HepG2 (cell line): ENCODE measurements at regions not wholly inside any gene's neighbourhood (a gene's known extent, or its start where the extent isn't known, plus 50 kb on each side); places are given as distances from the start of the nearest gene placed in this dataset.

Experiments
- ATAC-seq: fragments of 200-7000 bp; cut with Tn5 transposase; 3 replicates; pipeline ENCODE4 v1.9.1; 2020; ENCODE audit warnings: mild to moderate bottlenecking, moderate library complexity
- BruUV-seq: library from RNA; stranded (reverse); fragments of 400-500 nt; replicated peaks from 2 replicates; lab custom pipeline; 2021; lab: Mats Ljungman, UMichigan
- CTCF ChIA-PET: fragments of 300-600 bp; formaldehyde crosslinking; extraction: SDS; loops from one replicate; lab custom pipeline; 2021; ENCODE audit warnings: low total read pairs, inconsistent platforms, low intra/inter-chr PET ratio; lab: Yijun Ruan, JAX
- POLR2A ChIA-PET: fragments of 350-600 bp; sonication (Branson Sonifier 250); formaldehyde crosslinking; loops from one replicate; lab custom pipeline; 2020; ENCODE audit warnings: antibody characterized with exemption, inconsistent platforms; lab: Yijun Ruan, JAX
- DNase-seq: peaks from one replicate; pipeline ENCODE4 v3.0.0-alpha.2; 2015; ENCODE audit warnings: low spot score
- FAIRE-seq: peaks from 3 replicates; lab custom pipeline; 2011; peaks lifted over from hg19 to GRCh38; lab: Jason Lieb, UNC
- H2AFZ ChIP-seq: one replicate; pipeline ENCODE4 v1.6.1; 2011; ENCODE audit warnings: low read length, inconsistent platforms
- H3K27ac ChIP-seq: fragments of 300-600 bp; 3 replicates; pipeline ENCODE4 v1.8.0; 2011; ENCODE audit warnings: mixed run types, mild to moderate bottlenecking, mixed read lengths, low read length, inconsistent platforms; ENCODE audit not compliant: insufficient read depth; ENCODE audit errors: extremely low read length
- H3K27me3 ChIP-seq, 2 experiments: fragments of 200-600 bp in 1 of 2; 2 replicates in 1 of 2; 3 replicates in 1 of 2; pipeline versions ENCODE4 v1.6.0 to v1.8.0; 2011; ENCODE audit warnings: low read length in 2 of 2, mild to moderate bottlenecking in 2 of 2, moderate library complexity in 2 of 2, inconsistent platforms in 1 of 2; ENCODE audit not compliant: insufficient read depth in 2 of 2, control insufficient read depth in 1 of 2
- H3K36me3 ChIP-seq, 2 experiments: fragments of 200-600 bp in 1 of 2; replicated peaks in 1 of 2; 2 replicates in 1 of 2; 3 replicates in 1 of 2; pipeline versions ENCODE4 v1.5.1 to v1.8.0; 2011; ENCODE audit warnings: low read length in 2 of 2, inconsistent platforms in 1 of 2; ENCODE audit not compliant: insufficient read depth in 2 of 2, control insufficient read depth in 1 of 2
- H3K4me1 ChIP-seq: 2 replicates; pipeline ENCODE4 v1.5.1; 2012; ENCODE audit warnings: low read length, inconsistent platforms; ENCODE audit not compliant: insufficient read depth
- H3K4me2 ChIP-seq: 2 replicates; pipeline ENCODE4 v1.6.0; 2011; ENCODE audit warnings: low read depth, low read length, inconsistent platforms
- H3K4me3 ChIP-seq, 3 experiments: fragments of 200-600 bp in 1 of 3; sonication (generic), shearing (Covaris generic) in 1 of 3; replicated peaks in 1 of 3; 2 replicates each; pipeline ENCODE4 v1.5.1; 2011 to 2016; ENCODE audit warnings: low read length in 3 of 3, inconsistent platforms in 2 of 3, low read depth in 2 of 3, mild to moderate bottlenecking in 2 of 3, control low read depth in 1 of 3, mixed read lengths in 1 of 3; ENCODE audit not compliant: insufficient read depth in 1 of 3
- H3K79me2 ChIP-seq: one replicate; pipeline ENCODE4 v1.6.1; 2011; ENCODE audit warnings: low read length, inconsistent platforms; ENCODE audit not compliant: insufficient read depth
- H3K9ac ChIP-seq: 2 replicates; pipeline ENCODE4 v1.6.0; 2011; ENCODE audit warnings: mild to moderate bottlenecking, low read depth, low read length, inconsistent platforms; ENCODE audit not compliant: insufficient read depth
- H3K9me3 ChIP-seq: 2 replicates; pipeline ENCODE4 v1.5.1; 2012; ENCODE audit warnings: mild to moderate bottlenecking, low read length
- H4K20me1 ChIP-seq: 2 replicates; pipeline ENCODE4 v1.6.0; 2011; ENCODE audit warnings: inconsistent platforms, mild to moderate bottlenecking, low read length, moderate library complexity; ENCODE audit not compliant: insufficient read depth
- CTCF ChIP-seq: sonication (generic); formaldehyde crosslinking; IDR thresholded peaks from 2 replicates; pipeline ENCODE4 v1.5.0; 2020; ENCODE audit warnings: mild to moderate bottlenecking, missing genetic modification reagents, moderate library complexity
- ELF3 ChIP-seq: IDR thresholded peaks from 2 replicates; pipeline ENCODE4 v1.6.1; 2016; ENCODE audit warnings: missing genetic modification reagents, missing compliant biosample characterization
- FOSL2 ChIP-seq: sonication (generic); formaldehyde crosslinking; IDR thresholded peaks from 2 replicates; pipeline ENCODE4 v1.4.0; 2020; ENCODE audit warnings: missing genetic modification reagents
- HNF4A ChIP-seq: sonication (generic); formaldehyde crosslinking; IDR thresholded peaks from 2 replicates; pipeline ENCODE4 v1.4.0; 2020; ENCODE audit warnings: missing genetic modification reagents
- KDM6A ChIP-seq: IDR thresholded peaks from 2 replicates; pipeline ENCODE4 v1.6.1; 2016; ENCODE audit warnings: low read depth
- MAX ChIP-seq: IDR thresholded peaks from 2 replicates; pipeline ENCODE4 v1.6.1; 2012; ENCODE audit warnings: inconsistent platforms
- NR1H2 ChIP-seq: sonication (generic); formaldehyde crosslinking; IDR thresholded peaks from 2 replicates; pipeline ENCODE4 v1.8.1; 2022; ENCODE audit warnings: low read depth, missing genetic modification reagents, borderline replicate concordance
- PHF21A ChIP-seq: sonication (generic); formaldehyde crosslinking; IDR thresholded peaks from 2 replicates; pipeline ENCODE4 v1.5.0; 2020; ENCODE audit warnings: mild to moderate bottlenecking, missing genetic modification reagents
- RFXANK ChIP-seq: IDR thresholded peaks from 2 replicates; pipeline ENCODE4 v1.6.1; 2016
- SALL1 ChIP-seq: sonication (generic); formaldehyde crosslinking; IDR thresholded peaks from 2 replicates; pipeline ENCODE4 v1.8.0; 2022; ENCODE audit warnings: mild to moderate bottlenecking, missing genetic modification reagents
- STAG1 ChIP-seq: sonication (generic); formaldehyde crosslinking; IDR thresholded peaks from 2 replicates; pipeline ENCODE4 v1.4.0; 2020; ENCODE audit warnings: missing genetic modification reagents
- ZNF264 ChIP-seq: sonication (generic); formaldehyde crosslinking; IDR thresholded peaks from 2 replicates; pipeline ENCODE4 v1.4.0; 2020; ENCODE audit warnings: missing genetic modification reagents
- ZNF501 ChIP-seq: sonication (generic); formaldehyde crosslinking; IDR thresholded peaks from 2 replicates; pipeline ENCODE4 v1.5.1; 2020; ENCODE audit warnings: mild to moderate bottlenecking, moderate library complexity, missing genetic modification reagents
- ZNF562 ChIP-seq: sonication (generic); formaldehyde crosslinking; IDR thresholded peaks from 2 replicates; pipeline ENCODE4 v1.8.0; 2022; ENCODE audit warnings: missing genetic modification reagents, borderline replicate concordance
- ZNF687 ChIP-seq: sonication (generic); formaldehyde crosslinking; IDR thresholded peaks from 2 replicates; pipeline ENCODE4 v1.5.1; 2020; ENCODE audit warnings: mild to moderate bottlenecking, missing genetic modification reagents, moderate library complexity
- ZNF704 ChIP-seq: sonication (generic); formaldehyde crosslinking; IDR thresholded peaks from 2 replicates; pipeline ENCODE4 v1.8.1; 2023; ENCODE audit warnings: mild to moderate bottlenecking, inconsistent platforms, moderate library complexity, missing genetic modification reagents, borderline replicate concordance
- ZNF709 ChIP-seq: sonication (generic); formaldehyde crosslinking; IDR thresholded peaks from 2 replicates; pipeline ENCODE4 v1.5.0; 2020; ENCODE audit warnings: mild to moderate bottlenecking, missing genetic modification reagents
- ZNF773 ChIP-seq: sonication (generic); formaldehyde crosslinking; IDR thresholded peaks from 2 replicates; pipeline ENCODE4 v1.4.0; 2020; ENCODE audit warnings: missing genetic modification reagents, borderline replicate concordance
- WGBS: methylation state at CpG from one replicate; pipeline ENCODE4 v1.1.6; 2017; ENCODE audit warnings: low lambda C conversion rate; 5-methylcytosine and 5-hydroxymethylcytosine counted together
- in situ Hi-C: cut with HindIII; loops from 2 replicates; pipeline ENCODE4 v1.10.0; 2017; ENCODE audit warnings: low pct_unique_long_range_greater_than_20kb; ENCODE audit not compliant: extremely low pct_ligation_motif_present
- intact Hi-C: fragments of 100-400 bp; cut with micrococcal nuclease; formaldehyde crosslinking; loops from one replicate; pipeline ENCODE4 v1.10.0; 2022; ENCODE audit not compliant: unreplicated experiment

- TF ChIP-seq ZNF704 (CRISPR knock-in tag) (no peak), NR1H2 (no peak), ZNF562 (CRISPR knock-in tag) (no peak), ELF3 (CRISPR knock-in tag) (no peak), ZNF709 (no peak)
Observed at GRCh38 chr5:62722360-62722759, 143.7 kb downstream of the LRRC70 start (continued).

- no peak overlapping the region for H3K9ac ChIP-seq
- ChIA-PET CTCF (interaction anchor here (0.9 kb wide), 1 partner anchor 59 kb away, joined by 4 read pairs; no protein-coding TSS in a partner anchor), POLR2A (no interaction called here)
- peak; percentile 30 for DNase-seq
- H3K79me2 ChIP-seq, result no peaks in the 10 kb centered on the region
- intact Hi-C loops (loop anchor here (10.0 kb wide), 1 partner anchor 55 kb away; no protein-coding TSS in a partner anchor), in situ Hi-C loops (no loop called here)
- no peak overlapping the region for H2AFZ ChIP-seq
- no peaks in the 10 kb centered on the region for H3K36me3 ChIP-seq
- H3K4me2 ChIP-seq, result 0 out of 2 replicates have a peak overlapping the region, but pooled peaks have one; percentile 20
- H3K9me3 ChIP-seq, result no peaks in the 10 kb centered on the region
- peak; percentile 51 for FAIRE-seq
- 0 out of 2 replicates have a peak, but pooled peaks cover 4% of the 10 kb centered on the region for H3K4me1 ChIP-seq
- BruUV-seq, result no TSS peak
- 34% methylated on average over 4 of the region's 7 CpGs for WGBS
- peak; percentile 100 for ATAC-seq
- H3K4me3 ChIP-seq, result no peak overlapping the region
- no peak overlapping the region for H3K27ac ChIP-seq
- no peaks in the 10 kb centered on the region for H4K20me1 ChIP-seq
- no peaks in the 10 kb centered on the region for H3K27me3 ChIP-seq
- TF ChIP-seq RFXANK (CRISPR knock-in tag) (no peak), ZNF264 (CRISPR knock-in tag) (peak; percentile 27; the same call in 1 of the 2 replicates), HNF4A (CRISPR knock-in tag) (peak; percentile 45; the same call in 1 of the 2 replicates), SALL1 (CRISPR knock-in tag) (peak; percentile 35), MAX (peak; percentile 88), FOSL2 (CRISPR knock-in tag) (0 out of 2 replicates have a peak, but pooled peaks have one; percentile 4), ZNF773 (CRISPR knock-in tag) (no peak), ZNF687 (CRISPR knock-in tag) (peak; percentile 57), ZNF501 (CRISPR knock-in tag) (0 out of 2 replicates have a peak, but pooled peaks have one; percentile 15), ZNF709 (peak; percentile 34; the same call in 1 of the 2 replicates), STAG1 (CRISPR knock-in tag) (peak; percentile 57), PHF21A (CRISPR knock-in tag) (no peak), KDM6A (no peak), CTCF (CRISPR knock-in tag) (peak; percentile 65)
Observed at GRCh38 chr5:62720031-62720441, 141.4 kb downstream of the LRRC70 start.
